HepG2 (cell line): ENCODE measurements at regions not wholly inside any gene's neighbourhood (a gene's known extent, or its start where the extent isn't known, plus 50 kb on each side); places are given as distances from the start of the nearest gene placed in this dataset.

Source experiments
- ATAC-seq: fragments of 200-7000 bp; cut with Tn5 transposase; 3 replicates; pipeline ENCODE4 v1.9.1; 2020; ENCODE audit warnings: mild to moderate bottlenecking, moderate library complexity
- BruUV-seq: library from RNA; stranded (reverse); fragments of 400-500 nt; replicated peaks from 2 replicates; lab custom pipeline; 2021; lab: Mats Ljungman, UMichigan
- CTCF ChIA-PET: fragments of 300-600 bp; formaldehyde crosslinking; extraction: SDS; loops from one replicate; lab custom pipeline; 2021; ENCODE audit warnings: low total read pairs, inconsistent platforms, low intra/inter-chr PET ratio; lab: Yijun Ruan, JAX
- POLR2A ChIA-PET: fragments of 350-600 bp; sonication (Branson Sonifier 250); formaldehyde crosslinking; loops from one replicate; lab custom pipeline; 2020; ENCODE audit warnings: antibody characterized with exemption, inconsistent platforms; lab: Yijun Ruan, JAX
- DNase-seq: peaks from one replicate; pipeline ENCODE4 v3.0.0-alpha.2; 2015; ENCODE audit warnings: low spot score
- FAIRE-seq: peaks from 3 replicates; lab custom pipeline; 2011; peaks lifted over from hg19 to GRCh38; lab: Jason Lieb, UNC
- H2AFZ ChIP-seq: one replicate; pipeline ENCODE4 v1.6.1; 2011; ENCODE audit warnings: low read length, inconsistent platforms
- H3K27ac ChIP-seq: fragments of 300-600 bp; 3 replicates; pipeline ENCODE4 v1.8.0; 2011; ENCODE audit warnings: mixed run types, mild to moderate bottlenecking, mixed read lengths, low read length, inconsistent platforms; ENCODE audit not compliant: insufficient read depth; ENCODE audit errors: extremely low read length
- H3K27me3 ChIP-seq, 2 experiments: fragments of 200-600 bp in 1 of 2; 2 replicates in 1 of 2; 3 replicates in 1 of 2; pipeline versions ENCODE4 v1.6.0 to v1.8.0; 2011; ENCODE audit warnings: low read length in 2 of 2, mild to moderate bottlenecking in 2 of 2, moderate library complexity in 2 of 2, inconsistent platforms in 1 of 2; ENCODE audit not compliant: insufficient read depth in 2 of 2, control insufficient read depth in 1 of 2
- H3K36me3 ChIP-seq, 2 experiments: fragments of 200-600 bp in 1 of 2; replicated peaks in 1 of 2; 2 replicates in 1 of 2; 3 replicates in 1 of 2; pipeline versions ENCODE4 v1.5.1 to v1.8.0; 2011; ENCODE audit warnings: low read length in 2 of 2, inconsistent platforms in 1 of 2; ENCODE audit not compliant: insufficient read depth in 2 of 2, control insufficient read depth in 1 of 2
- H3K4me1 ChIP-seq: 2 replicates; pipeline ENCODE4 v1.5.1; 2012; ENCODE audit warnings: low read length, inconsistent platforms; ENCODE audit not compliant: insufficient read depth
- H3K4me2 ChIP-seq: 2 replicates; pipeline ENCODE4 v1.6.0; 2011; ENCODE audit warnings: low read depth, low read length, inconsistent platforms
- H3K4me3 ChIP-seq, 3 experiments: fragments of 200-600 bp in 1 of 3; sonication (generic), shearing (Covaris generic) in 1 of 3; replicated peaks in 1 of 3; 2 replicates each; pipeline ENCODE4 v1.5.1; 2011 to 2016; ENCODE audit warnings: low read length in 3 of 3, inconsistent platforms in 2 of 3, low read depth in 2 of 3, mild to moderate bottlenecking in 2 of 3, control low read depth in 1 of 3, mixed read lengths in 1 of 3; ENCODE audit not compliant: insufficient read depth in 1 of 3
- H3K79me2 ChIP-seq: one replicate; pipeline ENCODE4 v1.6.1; 2011; ENCODE audit warnings: low read length, inconsistent platforms; ENCODE audit not compliant: insufficient read depth
- H3K9ac ChIP-seq: 2 replicates; pipeline ENCODE4 v1.6.0; 2011; ENCODE audit warnings: mild to moderate bottlenecking, low read depth, low read length, inconsistent platforms; ENCODE audit not compliant: insufficient read depth
- H3K9me3 ChIP-seq: 2 replicates; pipeline ENCODE4 v1.5.1; 2012; ENCODE audit warnings: mild to moderate bottlenecking, low read length
- H4K20me1 ChIP-seq: 2 replicates; pipeline ENCODE4 v1.6.0; 2011; ENCODE audit warnings: inconsistent platforms, mild to moderate bottlenecking, low read length, moderate library complexity; ENCODE audit not compliant: insufficient read depth
- KLF16 ChIP-seq, 2 experiments: sonication (generic) in 1 of 2; formaldehyde crosslinking in 1 of 2; IDR thresholded peaks; 2 replicates each; pipeline versions ENCODE4 v1.6.1 to v1.8.0; 2016 to 2023; ENCODE audit warnings: missing genetic modification reagents in 2 of 2, missing compliant biosample characterization in 1 of 2
- MAFF ChIP-seq: IDR thresholded peaks from 2 replicates; pipeline ENCODE4 v1.6.1; 2011; ENCODE audit warnings: low read depth, low read length, improper control_type of control experiment
- MAFK ChIP-seq, 2 experiments: IDR thresholded peaks in 1 of 2; conservative IDR thresholded peaks in 1 of 2; 2 replicates each; pipeline ENCODE4 v1.6.1; 2011; ENCODE audit warnings: improper control_type of control experiment in 2 of 2, low read length in 2 of 2
- NFE2L2 ChIP-seq: fragments of 150-350 bp; IDR thresholded peaks from 2 replicates; pipeline ENCODE4 v1.6.1; 2014; ENCODE audit warnings: low read length
- NRL ChIP-seq: sonication (generic); formaldehyde crosslinking; IDR thresholded peaks from 2 replicates; pipeline ENCODE4 v1.5.0; 2020; ENCODE audit warnings: missing genetic modification reagents, mild to moderate bottlenecking, moderate library complexity, borderline replicate concordance
- RFXAP ChIP-seq: sonication (generic); formaldehyde crosslinking; IDR thresholded peaks from 2 replicates; pipeline ENCODE4 v1.4.0; 2020; ENCODE audit warnings: missing genetic modification reagents, borderline replicate concordance
- ZFY ChIP-seq: sonication (generic); formaldehyde crosslinking; IDR thresholded peaks from 2 replicates; pipeline ENCODE4 v1.4.0; 2020; ENCODE audit warnings: missing genetic modification reagents
- ZNF263 ChIP-seq: sonication (generic); formaldehyde crosslinking; IDR thresholded peaks from 2 replicates; pipeline ENCODE4 v1.4.0; 2020; ENCODE audit warnings: missing genetic modification reagents
- ZZZ3 ChIP-seq: sonication (generic); formaldehyde crosslinking; IDR thresholded peaks from 2 replicates; pipeline ENCODE4 v1.4.0; 2020; ENCODE audit warnings: missing genetic modification reagents, mild to moderate bottlenecking, borderline replicate concordance
- WGBS: methylation state at CpG from one replicate; pipeline ENCODE4 v1.1.6; 2017; ENCODE audit warnings: low lambda C conversion rate; 5-methylcytosine and 5-hydroxymethylcytosine counted together
- in situ Hi-C: cut with HindIII; loops from 2 replicates; pipeline ENCODE4 v1.10.0; 2017; ENCODE audit warnings: low pct_unique_long_range_greater_than_20kb; ENCODE audit not compliant: extremely low pct_ligation_motif_present
- intact Hi-C: fragments of 100-400 bp; cut with micrococcal nuclease; formaldehyde crosslinking; loops from one replicate; pipeline ENCODE4 v1.10.0; 2022; ENCODE audit not compliant: unreplicated experiment
- TF ChIP-seq, protein P1 (sequence below): conservative IDR thresholded peaks from 2 replicates; pipeline ENCODE4 v1.6.1; 2018; ENCODE audit warnings: missing genetic modification reagents
- TF ChIP-seq, protein P2 (sequence below): sonication (generic); formaldehyde crosslinking; IDR thresholded peaks from 2 replicates; pipeline ENCODE4 v1.4.0; 2020; ENCODE audit warnings: missing genetic modification reagents, borderline replicate concordance

DNA sequence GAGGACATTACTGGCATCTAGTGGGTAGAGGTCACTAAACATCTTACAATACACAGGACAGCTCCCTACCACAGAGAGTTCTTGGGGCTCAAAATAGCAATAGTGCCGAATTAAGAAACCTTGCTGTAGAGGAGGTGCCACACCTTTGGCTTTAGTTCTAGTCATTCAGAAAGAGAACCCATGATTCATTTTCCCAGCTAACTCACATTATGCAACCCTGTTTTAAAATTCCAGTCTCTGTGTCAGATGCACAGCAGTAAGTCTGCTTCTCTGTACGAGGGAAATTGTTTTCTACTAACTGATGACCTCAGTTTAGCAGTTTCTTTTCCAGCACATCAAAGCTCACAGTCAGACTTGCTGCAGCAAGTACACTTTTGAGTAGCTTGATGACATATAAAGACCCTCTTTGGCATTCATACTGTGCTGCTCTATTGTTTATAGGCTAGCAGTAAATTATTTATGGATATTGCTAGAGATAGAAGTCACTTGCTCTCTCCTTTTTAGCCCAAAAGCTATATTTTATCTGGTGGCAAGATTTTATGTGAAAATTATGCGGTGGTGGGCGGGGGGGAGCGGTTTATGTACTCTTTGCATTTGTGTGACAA lies 487.8 kb upstream of the MAGEB18 start (continued):
- TF ChIP-seq ZFY (CRISPR knock-in tag), result no peak

DNA sequence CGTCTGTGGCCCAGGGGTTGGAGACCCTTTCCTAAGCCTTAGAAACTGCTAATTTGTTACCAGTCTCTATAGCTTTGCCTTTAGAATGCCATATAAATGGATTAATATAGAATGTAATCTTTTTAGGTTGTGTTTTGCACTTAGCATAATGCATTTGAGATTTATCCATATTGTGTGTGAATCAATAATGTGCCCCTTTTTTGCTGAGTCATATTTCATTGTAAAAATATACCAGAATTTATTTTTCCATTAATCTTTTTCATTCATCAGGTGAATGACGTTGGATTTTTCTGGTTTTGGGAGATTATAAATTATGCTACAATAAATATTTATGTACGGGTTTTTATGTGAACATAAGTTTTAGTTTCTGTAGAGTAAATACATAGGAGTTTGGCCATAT lies 478.8 kb upstream of the MAGEB18 start:
- 6% methylated on average over 2 of the region's 3 CpGs for WGBS
- ATAC-seq, result no peak
- POLR2A ChIA-PET, result no interaction called here

More for the DNA sequence above, 478.8 kb upstream of the MAGEB18 start:
- no peak overlapping the region for H3K4me2 ChIP-seq
- H4K20me1 ChIP-seq, result no peaks in the 10 kb centered on the region
- CTCF ChIA-PET, result no interaction called here
- in situ Hi-C loops, result no loop called here
- no peaks in the 10 kb centered on the region for H3K4me1 ChIP-seq
- no peaks in the 10 kb centered on the region for H3K36me3 ChIP-seq
- H3K9ac ChIP-seq, result no peak overlapping the region
- no peaks in the 10 kb centered on the region for H3K79me2 ChIP-seq
- H3K27ac ChIP-seq, result no peak overlapping the region
- no TSS peak for BruUV-seq
- H2AFZ ChIP-seq, result no peak overlapping the region
- H3K27me3 ChIP-seq, result no peaks in the 10 kb centered on the region
- intact Hi-C loops, result no loop called here
- no peaks in the 10 kb centered on the region for H3K9me3 ChIP-seq
- no peak for TF ChIP-seq NRL
- no peak for TF ChIP-seq RFXAP (CRISPR knock-in tag)
- TF ChIP-seq, protein P1, sequence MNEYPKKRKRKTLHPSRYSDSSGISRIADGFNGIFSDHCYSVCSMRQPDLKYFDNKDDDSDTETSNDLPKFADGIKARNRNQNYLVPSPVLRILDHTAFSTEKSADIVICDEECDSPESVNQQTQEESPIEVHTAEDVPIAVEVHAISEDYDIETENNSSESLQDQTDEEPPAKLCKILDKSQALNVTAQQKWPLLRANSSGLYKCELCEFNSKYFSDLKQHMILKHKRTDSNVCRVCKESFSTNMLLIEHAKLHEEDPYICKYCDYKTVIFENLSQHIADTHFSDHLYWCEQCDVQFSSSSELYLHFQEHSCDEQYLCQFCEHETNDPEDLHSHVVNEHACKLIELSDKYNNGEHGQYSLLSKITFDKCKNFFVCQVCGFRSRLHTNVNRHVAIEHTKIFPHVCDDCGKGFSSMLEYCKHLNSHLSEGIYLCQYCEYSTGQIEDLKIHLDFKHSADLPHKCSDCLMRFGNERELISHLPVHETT (CRISPR knock-in tag), result no peak
- TF ChIP-seq MAFF, result peak; percentile 39; the same call in 1 of the 2 replicates
- TF ChIP-seq, protein P2, sequence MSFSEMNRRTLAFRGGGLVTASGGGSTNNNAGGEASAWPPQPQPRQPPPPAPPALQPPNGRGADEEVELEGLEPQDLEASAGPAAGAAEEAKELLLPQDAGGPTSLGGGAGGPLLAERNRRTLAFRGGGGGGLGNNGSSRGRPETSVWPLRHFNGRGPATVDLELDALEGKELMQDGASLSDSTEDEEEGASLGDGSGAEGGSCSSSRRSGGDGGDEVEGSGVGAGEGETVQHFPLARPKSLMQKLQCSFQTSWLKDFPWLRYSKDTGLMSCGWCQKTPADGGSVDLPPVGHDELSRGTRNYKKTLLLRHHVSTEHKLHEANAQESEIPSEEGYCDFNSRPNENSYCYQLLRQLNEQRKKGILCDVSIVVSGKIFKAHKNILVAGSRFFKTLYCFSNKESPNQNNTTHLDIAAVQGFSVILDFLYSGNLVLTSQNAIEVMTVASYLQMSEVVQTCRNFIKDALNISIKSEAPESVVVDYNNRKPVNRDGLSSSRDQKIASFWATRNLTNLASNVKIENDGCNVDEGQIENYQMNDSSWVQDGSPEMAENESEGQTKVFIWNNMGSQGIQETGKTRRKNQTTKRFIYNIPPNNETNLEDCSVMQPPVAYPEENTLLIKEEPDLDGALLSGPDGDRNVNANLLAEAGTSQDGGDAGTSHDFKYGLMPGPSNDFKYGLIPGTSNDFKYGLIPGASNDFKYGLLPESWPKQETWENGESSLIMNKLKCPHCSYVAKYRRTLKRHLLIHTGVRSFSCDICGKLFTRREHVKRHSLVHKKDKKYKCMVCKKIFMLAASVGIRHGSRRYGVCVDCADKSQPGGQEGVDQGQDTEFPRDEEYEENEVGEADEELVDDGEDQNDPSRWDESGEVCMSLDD (CRISPR knock-in tag), result no peak
- no peak for TF ChIP-seq ZZZ3 (CRISPR knock-in tag)
- peak; percentile 23 to 59; a peak in 3 of 4 replicates for TF ChIP-seq MAFK (conservative IDR thresholded peaks at IDR 0.05 in 1 of 2, IDR thresholded peaks at IDR 0.05 in 1 of 2; ENCODE audit: low read length in 2 of 2)
- TF ChIP-seq KLF16 (CRISPR knock-in tag; IDR thresholded peaks at IDR 0.05), result no peak
- peak; percentile 66 for TF ChIP-seq NFE2L2
- TF ChIP-seq ZNF263 (CRISPR knock-in tag), result no peak
- FAIRE-seq, result no peak
- no peak for DNase-seq
- no peak overlapping the region for H3K4me3 ChIP-seq
